H1 (cell line): ENCODE measurements at regions not wholly inside any gene's neighbourhood (a gene's known extent, or its start where the extent isn't known, plus 50 kb on each side); places are given as distances from the start of the nearest gene placed in this dataset.

Experiments used
- CTCF ChIA-PET: fragments of 300-600 bp; sonication (Branson Sonifier 250); formaldehyde crosslinking; loops from one replicate; lab custom pipeline; 2021; ENCODE audit not compliant: partially characterized antibody; lab: Charles Lee
- POLR2A ChIA-PET: fragments of 300-600 bp; sonication (Branson Sonifier 250); formaldehyde crosslinking; loops from one replicate; lab custom pipeline; 2021; ENCODE audit warnings: inconsistent platforms; ENCODE audit not compliant: partially characterized antibody; lab: Charles Lee
- DNase-seq, 2 experiments: peaks; one replicate each; pipeline versions ENCODE4 v3.0.0 to v3.0.0-alpha.2; 2010 to 2022; ENCODE audit warnings: low spot score in 2 of 2, low read depth in 1 of 2, mixed read lengths in 1 of 2
- FAIRE-seq: peaks from 2 replicates; lab custom pipeline; 2011; peaks lifted over from hg19 to GRCh38; lab: Jason Lieb, UNC
- H2AFZ ChIP-seq: 2 replicates; pipeline ENCODE4 v1.8.1; 2012; ENCODE audit warnings: low read length, inconsistent platforms
- H2AK5ac ChIP-seq: 2 replicates; pipeline ENCODE4 v1.6.1; 2013; ENCODE audit warnings: low read depth, low read length
- H2BK120ac ChIP-seq: replicated peaks from 2 replicates; pipeline ENCODE3; 2013; ENCODE audit warnings: low read depth, low read length, inconsistent platforms
- H2BK12ac ChIP-seq: 2 replicates; pipeline ENCODE4 v1.6.1; 2013; ENCODE audit warnings: low read depth, low read length
- H2BK15ac ChIP-seq: 2 replicates; pipeline ENCODE4 v1.6.1; 2013; ENCODE audit warnings: low read length
- H2BK20ac ChIP-seq: 2 replicates; pipeline ENCODE4 v1.6.1; 2013; ENCODE audit warnings: low read length
- H2BK5ac ChIP-seq: 2 replicates; pipeline ENCODE4 v1.6.1; 2013; ENCODE audit warnings: low read depth, low read length
- H3K14ac ChIP-seq: 2 replicates; pipeline ENCODE4 v1.6.1; 2013; ENCODE audit warnings: inconsistent platforms; ENCODE audit not compliant: insufficient read length
- H3K18ac ChIP-seq: 2 replicates; pipeline ENCODE4 v1.6.1; 2013; ENCODE audit warnings: low read length; ENCODE audit errors: extremely low read depth
- H3K23ac ChIP-seq: 2 replicates; pipeline ENCODE4 v1.6.1; 2013; ENCODE audit warnings: inconsistent platforms; ENCODE audit not compliant: insufficient read length
- H3K23me2 ChIP-seq: 2 replicates; pipeline ENCODE4 v1.6.1; 2013; ENCODE audit warnings: low read depth, low read length
- H3K27ac ChIP-seq: 2 replicates; pipeline ENCODE4 v1.6.1; 2011; ENCODE audit warnings: low read depth, low read length, inconsistent platforms
- H3K27me3 ChIP-seq, 4 experiments: replicated peaks in 1 of 4; 1 replicate in 1 of 4; 2 replicates in 3 of 4; pipeline versions ENCODE4 v1.6.1 to v1.8.1; 2011 to 2013; ENCODE audit warnings: low read length in 3 of 4, mild to moderate bottlenecking in 3 of 4, inconsistent platforms in 2 of 4, mixed read lengths in 2 of 4, moderate library complexity in 1 of 4; ENCODE audit not compliant: control insufficient read depth in 3 of 4, insufficient read depth in 3 of 4; ENCODE audit errors: extremely low read depth in 1 of 4
- H3K36me3 ChIP-seq, 4 experiments: 2 replicates each; pipeline versions ENCODE4 v1.6.1 to v1.8.1; 2011 to 2013; ENCODE audit warnings: mild to moderate bottlenecking in 4 of 4, low read length in 3 of 4, moderate library complexity in 2 of 4, control low read depth in 1 of 4, inconsistent platforms in 1 of 4; ENCODE audit not compliant: insufficient read depth in 4 of 4, control insufficient read depth in 2 of 4
- H3K4ac ChIP-seq: replicated peaks from 2 replicates; pipeline ENCODE3; 2013; ENCODE audit warnings: low read length, low read depth, mixed read lengths, inconsistent platforms; ENCODE audit not compliant: insufficient read length
- H3K4me1 ChIP-seq, 4 experiments: replicated peaks in 1 of 4; 1 replicate in 1 of 4; 2 replicates in 3 of 4; pipeline versions ENCODE4 v1.6.1 to v1.8.1; 2011 to 2013; ENCODE audit warnings: low read length in 3 of 4, inconsistent platforms in 2 of 4, mixed read lengths in 1 of 4; ENCODE audit not compliant: insufficient read depth in 4 of 4, control insufficient read depth in 3 of 4
- H3K4me2 ChIP-seq, 2 experiments: 2 replicates each; pipeline versions ENCODE4 v1.6.1 to v1.8.1; 2011 to 2013; ENCODE audit warnings: low read depth in 2 of 2, low read length in 2 of 2, control low read depth in 1 of 2, inconsistent platforms in 1 of 2, mild to moderate bottlenecking in 1 of 2; ENCODE audit not compliant: insufficient read depth in 1 of 2
- H3K4me3 ChIP-seq, 4 experiments: fragments of 200-600, 300-600 bp in 1 of 4; sonication (generic), shearing (Covaris generic), sonication (Bioruptor Twin) in 1 of 4; 2 replicates each; pipeline versions ENCODE4 v1.5.1 to v1.8.1; 2011 to 2016; ENCODE audit warnings: low read length in 4 of 4, low read depth in 3 of 4, control low read depth in 2 of 4, inconsistent platforms in 2 of 4, mild to moderate bottlenecking in 2 of 4, mixed read lengths in 1 of 4, moderate library complexity in 1 of 4; ENCODE audit not compliant: insufficient read depth in 2 of 4; ENCODE audit errors: extremely low read depth in 1 of 4
- H3K56ac ChIP-seq: replicated peaks from 2 replicates; pipeline ENCODE3; 2013; ENCODE audit warnings: low read depth, mild to moderate bottlenecking, mixed read lengths, low read length, inconsistent platforms; ENCODE audit not compliant: insufficient read length
- H3K79me1 ChIP-seq: 2 replicates; pipeline ENCODE4 v1.6.1; 2013; ENCODE audit warnings: low read depth, low read length, control low read depth
- H3K79me2 ChIP-seq, 2 experiments: 2 replicates each; pipeline versions ENCODE4 v1.6.1 to v1.8.1; 2012 to 2013; ENCODE audit warnings: low read length in 2 of 2, mild to moderate bottlenecking in 2 of 2, inconsistent platforms in 1 of 2; ENCODE audit not compliant: insufficient read depth in 2 of 2, control insufficient read depth in 1 of 2
- H3K9ac ChIP-seq, 4 experiments: replicated peaks in 1 of 4; 1 replicate in 1 of 4; 2 replicates in 3 of 4; pipeline versions ENCODE4 v1.6.1 to v1.8.1; 2011 to 2013; ENCODE audit warnings: low read depth in 3 of 4, low read length in 3 of 4, control low read depth in 2 of 4, mild to moderate bottlenecking in 2 of 4, moderate library complexity in 2 of 4, inconsistent platforms in 1 of 4; ENCODE audit errors: extremely low read depth in 1 of 4
- H3K9me3 ChIP-seq, 2 experiments: 2 replicates each; pipeline versions ENCODE4 v1.6.1 to v1.8.1; 2012 to 2013; ENCODE audit warnings: mild to moderate bottlenecking in 2 of 2, moderate library complexity in 2 of 2, control low read depth in 1 of 2, inconsistent platforms in 1 of 2, low read depth in 1 of 2, low read length in 1 of 2, mixed read lengths in 1 of 2; ENCODE audit not compliant: insufficient read depth in 2 of 2
- H4K20me1 ChIP-seq, 2 experiments: replicated peaks in 1 of 2; 2 replicates each; pipeline versions ENCODE3 to v1.8.1; 2011 to 2013; ENCODE audit warnings: inconsistent platforms in 2 of 2, low read length in 2 of 2, mild to moderate bottlenecking in 1 of 2; ENCODE audit not compliant: insufficient read depth in 2 of 2, control insufficient read depth in 1 of 2
- H4K5ac ChIP-seq: 2 replicates; pipeline ENCODE4 v1.6.1; 2013; ENCODE audit warnings: low read length, low read depth, mixed read lengths, inconsistent platforms; ENCODE audit not compliant: insufficient read length
- H4K8ac ChIP-seq: 2 replicates; pipeline ENCODE4 v1.8.0; 2013; ENCODE audit warnings: mild to moderate bottlenecking, moderate library complexity, low read length, inconsistent platforms; ENCODE audit not compliant: insufficient read depth; ENCODE audit errors: extremely low read depth
- H4K91ac ChIP-seq: replicated peaks from 2 replicates; pipeline ENCODE3; 2013; ENCODE audit warnings: low read length, mixed read lengths, inconsistent platforms; ENCODE audit not compliant: insufficient read length
- MAFK ChIP-seq: IDR thresholded peaks from 2 replicates; pipeline ENCODE4 v1.6.1; 2012; ENCODE audit warnings: low read depth, mild to moderate bottlenecking, improper control_type of control experiment, low read length
- PHF8 ChIP-seq: fragments of 200-600 bp; sonication (generic); conservative IDR thresholded peaks from 2 replicates; pipeline ENCODE4 v1.7.1; 2012; ENCODE audit warnings: low read depth, mild to moderate bottlenecking, inconsistent platforms, low read length, moderate library complexity
- RAD21 ChIP-seq, 2 experiments: IDR thresholded peaks in 1 of 2; conservative IDR thresholded peaks in 1 of 2; 2 replicates each; pipeline ENCODE4 v1.6.1; 2011; ENCODE audit warnings: low read depth in 2 of 2, low read length in 2 of 2, improper control_type of control experiment in 1 of 2, inconsistent platforms in 1 of 2, mild to moderate bottlenecking in 1 of 2, moderate library complexity in 1 of 2
- RFX5 ChIP-seq: IDR thresholded peaks from 2 replicates; pipeline ENCODE4 v1.6.1; 2011; ENCODE audit warnings: low read depth, low read length, improper control_type of control experiment, borderline replicate concordance
- SIN3A ChIP-seq, 2 experiments: IDR thresholded peaks in 1 of 2; conservative IDR thresholded peaks in 1 of 2; 2 replicates each; pipeline ENCODE4 v1.6.1; 2011 to 2012; ENCODE audit warnings: low read length in 2 of 2, improper control_type of control experiment in 1 of 2, low read depth in 1 of 2, mild to moderate bottlenecking in 1 of 2
- TAF7 ChIP-seq: optimal IDR thresholded peaks from 2 replicates; pipeline ENCODE3; 2011; ENCODE audit warnings: low read depth, mild to moderate bottlenecking, inconsistent platforms, low read length, moderate library complexity, borderline replicate concordance
- WGBS, 2 experiments: shearing (Covaris generic) in 1 of 2; methylation state at CpG; one replicate each; pipeline versions ENCODE4 v1.1.6 to v1.1.7; 2013 to 2015; ENCODE audit warnings: low lambda C conversion rate in 2 of 2, mixed read lengths in 2 of 2, inconsistent platforms in 1 of 2, low coverage in 1 of 2, missing lambda C conversion rate in 1 of 2; ENCODE audit not compliant: insufficient replicate concordance in 2 of 2, insufficient coverage in 1 of 2, insufficient read length in 1 of 2; ENCODE audit errors: extremely low coverage in 1 of 2, missing lambda C conversion rate in 1 of 2; 5-methylcytosine and 5-hydroxymethylcytosine counted together

DNA sequence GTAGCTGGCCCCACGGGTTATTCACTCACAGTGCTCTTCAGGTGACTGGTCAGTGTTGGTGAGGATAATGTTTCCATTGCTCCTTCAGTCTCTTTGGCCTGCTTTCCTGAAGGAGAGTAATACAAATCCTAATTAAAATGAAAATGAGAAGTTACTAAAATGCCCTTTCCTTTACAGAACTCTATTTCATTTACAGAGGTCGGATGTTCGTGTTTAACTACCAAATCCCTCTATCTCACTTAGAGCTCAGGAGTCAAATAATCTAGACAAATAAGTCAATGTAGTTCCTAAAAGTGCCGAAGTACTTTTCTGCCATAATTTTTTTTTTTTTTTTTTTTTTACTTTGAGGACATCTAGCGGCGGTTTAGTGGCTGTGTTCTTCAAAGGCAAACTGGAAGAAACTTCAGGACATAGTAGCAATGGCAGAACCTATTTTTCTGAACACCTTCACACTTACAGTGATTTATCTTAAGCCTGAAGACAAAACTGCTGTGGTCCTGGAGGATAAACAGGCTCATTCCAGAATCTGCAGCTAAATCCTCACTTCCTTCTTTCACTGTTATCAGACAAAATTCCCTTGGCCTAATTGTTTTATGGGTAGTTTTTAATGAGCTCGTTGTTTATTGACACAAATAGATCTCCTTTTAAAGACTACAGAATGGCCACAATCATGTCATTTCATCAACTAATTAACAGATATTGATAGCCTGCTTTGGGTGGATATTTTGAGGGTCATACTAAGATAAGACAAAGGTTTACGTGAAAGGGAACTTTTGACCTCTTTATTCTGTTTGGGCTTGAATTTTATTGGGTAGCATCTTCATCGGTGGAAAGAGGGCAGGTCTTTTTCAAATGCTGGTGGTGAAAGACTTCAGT lies 207.6 kb upstream of the DMRTA1 start:
- Histone ChIP-seq H3K27ac (no peak overlapping the region), H3K4me2 (no peak overlapping the region), H3K18ac (no peak overlapping the region), H4K91ac (no peak overlapping the region), H4K8ac (no peak overlapping the region), H2BK15ac (no peak overlapping the region), H3K56ac (no peak overlapping the region), H3K79me1 (no peaks in the 10 kb centered on the region), H3K4ac (no peak overlapping the region), H2BK120ac (no peak overlapping the region), H3K27me3 (no peaks in the 10 kb centered on the region), H3K79me2 (no peaks in the 10 kb centered on the region), H4K20me1 (no peaks in the 10 kb centered on the region), H2BK12ac (no peak overlapping the region), H3K9ac (no peak overlapping the region), H3K23ac (no peak overlapping the region), H3K23me2 (no peaks in the 10 kb centered on the region), H3K36me3 (no peaks in the 10 kb centered on the region), H2BK20ac (no peak overlapping the region), H3K9me3 (no peaks in the 10 kb centered on the region), H3K4me1 (no peaks in the 10 kb centered on the region), H2AK5ac (no peak overlapping the region), H3K4me3 (no peak overlapping the region), H2AFZ (peak overlapping the region; percentile 22; the same call in 1 of the 2 replicates), H4K5ac (no peak overlapping the region), H3K14ac (no peak overlapping the region), H2BK5ac (no peak overlapping the region)
- ChIA-PET POLR2A (interaction anchor here (0.9 kb wide), 1 partner anchor 14 kb away, joined by 3 read pairs; no protein-coding TSS in a partner anchor), CTCF (interaction anchor here (0.6 to 4.6 kb wide), 23 partner anchors 8 to 902 kb away, joined by 3 to 21 read pairs (median 4); no protein-coding TSS in a partner anchor)
- TF ChIP-seq RFX5 (no peak), PHF8 (no peak), RAD21 (IDR thresholded peaks at IDR 0.05 in 1 of 2, conservative IDR thresholded peaks at IDR 0.05 in 1 of 2; ENCODE audit: low read depth in 2 of 2, low read length in 2 of 2) (peak; percentile 15 to 27; a peak in 3 of 4 replicates), MAFK (no peak), SIN3A (conservative IDR thresholded peaks at IDR 0.05 in 1 of 2, IDR thresholded peaks at IDR 0.05 in 1 of 2; ENCODE audit: low read depth in 1 of 2, low read length in 2 of 2) (no peak), TAF7 (peak; percentile 13)
- FAIRE-seq = no peak
- WGBS, 2 experiments = 29% methylated on average over 9 of the region's 9 CpGs; no CpG with 5 or more reads in 1 of the 2 experiments
- no peak for DNase-seq
